ENCODE measurements at regions not wholly inside any gene's neighbourhood (a gene's known extent, or its start where the extent isn't known, plus 50 kb on each side); places are given as distances from the start of the nearest gene placed in this dataset.

DNA sequence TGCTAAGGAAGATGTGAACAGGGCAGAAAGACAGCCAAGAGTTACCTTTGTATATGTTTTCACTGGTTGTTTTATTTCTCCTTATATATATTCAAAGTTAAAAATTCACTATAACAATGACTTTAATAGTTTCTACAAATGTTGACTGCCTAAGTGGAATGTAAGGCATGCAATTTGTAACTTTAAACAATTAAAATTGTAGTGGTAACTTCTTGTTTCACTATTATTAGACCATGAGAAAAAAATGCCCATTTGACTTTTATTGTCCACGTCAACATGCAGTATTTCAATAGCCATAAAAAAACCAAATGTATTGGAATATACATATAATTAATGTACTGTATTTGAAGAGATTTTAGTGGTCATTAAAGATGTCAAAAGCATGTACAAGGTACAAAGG, 340.7 kb upstream of the CBLB start:
- Histone ChIP-seq H3K9me3 (ENCODE audit: control insufficient read depth, insufficient read depth, low read length) (no peaks in the 10 kb centered on the region), H3K9ac (ENCODE audit: low read depth, low read length) (no peak overlapping the region), H3K4me1 (ENCODE audit: insufficient read depth, low read length) (no peaks in the 10 kb centered on the region), H3K36me3 (ENCODE audit: insufficient read depth, low read length) (no peaks in the 10 kb centered on the region)

DNA sequence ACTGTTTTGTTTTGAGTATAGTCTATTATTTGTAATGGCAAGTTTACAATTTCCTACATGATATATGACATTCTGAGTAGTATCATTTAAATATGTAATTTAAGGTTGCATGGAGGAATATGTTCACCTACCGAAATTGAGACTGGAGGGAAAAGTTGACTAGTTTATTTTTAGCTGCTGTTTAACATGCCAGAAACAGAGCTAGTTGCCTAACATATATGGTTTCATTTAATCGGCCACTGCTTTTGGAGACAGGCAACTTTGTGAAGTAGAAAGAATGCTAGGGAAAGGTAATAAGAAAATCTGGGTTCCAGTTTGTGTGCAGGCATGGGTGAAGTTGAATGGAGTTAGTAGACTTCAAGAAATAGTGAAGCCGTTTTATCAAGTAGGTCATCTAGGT, 342.1 kb upstream of the CBLB start:
- Histone ChIP-seq H3K4me1 (ENCODE audit: insufficient read depth, low read length) (no peaks in the 10 kb centered on the region), H3K9ac (ENCODE audit: low read depth, low read length) (no peak overlapping the region), H3K36me3 (ENCODE audit: insufficient read depth, low read length) (no peaks in the 10 kb centered on the region), H3K9me3 (ENCODE audit: control insufficient read depth, insufficient read depth, low read length) (no peaks in the 10 kb centered on the region)

DNA sequence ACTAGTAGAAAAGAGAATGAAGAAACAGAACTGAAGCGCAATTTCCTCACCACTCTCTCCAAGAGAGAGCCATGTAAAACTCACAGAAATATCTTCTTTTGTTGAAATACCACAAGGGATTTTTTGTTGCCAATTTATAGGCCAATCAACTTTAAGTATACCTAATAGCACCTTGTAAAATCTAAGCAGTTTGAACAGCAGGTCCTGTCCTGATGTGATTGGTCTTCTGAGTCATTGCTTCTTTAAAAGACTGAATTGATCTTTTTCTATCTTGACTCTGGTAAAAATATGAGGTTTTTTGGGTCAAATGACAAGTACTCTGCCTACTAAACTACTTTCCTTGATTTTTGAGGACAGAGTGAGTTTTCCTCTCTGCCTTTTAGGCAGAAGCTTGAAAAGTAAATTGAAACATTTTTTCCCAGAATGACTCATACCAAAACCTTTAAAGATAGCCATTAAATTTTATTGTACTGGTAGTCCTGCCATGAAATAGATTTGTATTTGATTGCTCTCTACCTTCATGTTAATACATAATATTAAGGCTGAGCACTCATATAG, 343.9 kb upstream of the CBLB start:
- Histone ChIP-seq H3K36me3 (ENCODE audit: insufficient read depth, low read length) (no peaks in the 10 kb centered on the region), H3K4me1 (ENCODE audit: insufficient read depth, low read length) (no peaks in the 10 kb centered on the region), H3K9ac (ENCODE audit: low read depth, low read length) (no peak overlapping the region)

DNA sequence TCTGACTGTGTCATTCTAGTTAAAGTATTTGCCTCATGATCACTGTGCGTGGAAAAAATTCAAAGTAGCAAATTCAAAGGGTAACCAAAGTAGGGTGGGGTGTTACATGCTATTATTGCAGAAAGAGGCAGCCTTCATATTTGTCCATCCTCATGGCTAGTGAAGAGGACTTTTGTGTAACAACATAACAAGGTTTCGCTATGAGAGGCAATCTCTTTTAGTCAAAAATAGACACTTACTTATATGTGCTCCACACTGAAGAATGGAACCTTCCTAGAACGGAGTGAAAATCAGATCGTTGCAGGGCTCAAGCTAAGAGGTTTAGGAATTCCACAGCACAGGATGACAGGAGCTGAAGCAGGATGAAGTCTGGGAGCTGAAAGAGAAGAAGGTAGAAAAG, 345.1 kb upstream of the CBLB start:
- Histone ChIP-seq H3K9ac (ENCODE audit: low read depth, low read length) (no peak overlapping the region), H3K9me3 (ENCODE audit: control insufficient read depth, insufficient read depth, low read length) (no peaks in the 10 kb centered on the region), H3K4me1 (ENCODE audit: insufficient read depth, low read length) (no peaks in the 10 kb centered on the region), H3K36me3 (ENCODE audit: insufficient read depth, low read length) (no peaks in the 10 kb centered on the region)

More for the DNA sequence above, 343.9 kb upstream of the CBLB start:
- no peaks in the 10 kb centered on the region for H3K9me3 ChIP-seq (ENCODE audit: control insufficient read depth, insufficient read depth, low read length)

DNA sequence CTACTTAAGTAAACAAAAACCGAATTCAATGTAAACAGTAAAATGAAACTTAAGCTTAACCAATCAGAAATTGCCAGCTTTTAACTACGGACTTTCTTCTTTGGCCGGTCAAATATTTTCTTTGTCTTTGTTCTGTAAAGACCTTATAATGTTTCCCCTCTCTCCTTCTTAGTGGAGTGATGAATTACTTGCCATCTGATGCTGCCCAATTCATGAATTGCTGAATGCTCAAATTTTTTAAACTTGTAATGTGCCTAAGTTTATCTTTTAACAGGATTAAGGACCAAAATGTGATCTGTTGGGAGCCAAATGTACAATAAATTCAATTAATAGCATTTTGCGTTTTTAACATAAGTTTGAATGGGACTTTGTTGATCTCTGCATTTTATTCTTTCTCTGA, 345.8 kb upstream of the CBLB start:
- Histone ChIP-seq H3K4me1 (ENCODE audit: insufficient read depth, low read length) (no peaks in the 10 kb centered on the region), H3K9me3 (ENCODE audit: control insufficient read depth, insufficient read depth, low read length) (no peaks in the 10 kb centered on the region), H3K9ac (ENCODE audit: low read depth, low read length) (no peak overlapping the region), H3K36me3 (ENCODE audit: insufficient read depth, low read length) (no peaks in the 10 kb centered on the region)

DNA sequence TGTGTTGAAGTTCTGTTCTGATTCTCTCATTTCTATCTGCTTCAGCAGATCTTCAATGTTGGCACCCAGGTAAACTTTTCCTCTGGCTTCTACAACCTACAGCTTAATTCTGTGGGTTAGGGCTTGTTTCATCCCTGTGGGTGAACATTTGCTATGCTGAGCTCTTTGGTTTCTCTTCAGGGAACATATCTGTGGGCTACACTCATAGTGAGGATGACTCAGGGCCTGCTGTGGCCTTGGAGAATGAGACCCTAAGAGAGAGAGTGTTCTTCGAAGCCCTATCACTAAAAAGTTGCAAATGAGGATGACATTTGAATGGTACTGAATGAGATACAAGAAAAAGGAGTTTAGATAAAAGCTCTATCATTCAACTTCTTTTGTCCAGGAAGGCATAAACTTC, 346.2 kb upstream of the CBLB start:
- no peaks in the 10 kb centered on the region for H3K4me1 ChIP-seq (ENCODE audit: insufficient read depth, low read length)
- no peak overlapping the region for H3K9ac ChIP-seq (ENCODE audit: low read depth, low read length)
- no peaks in the 10 kb centered on the region for H3K9me3 ChIP-seq (ENCODE audit: control insufficient read depth, insufficient read depth, low read length)
- no peaks in the 10 kb centered on the region for H3K36me3 ChIP-seq (ENCODE audit: insufficient read depth, low read length)

DNA sequence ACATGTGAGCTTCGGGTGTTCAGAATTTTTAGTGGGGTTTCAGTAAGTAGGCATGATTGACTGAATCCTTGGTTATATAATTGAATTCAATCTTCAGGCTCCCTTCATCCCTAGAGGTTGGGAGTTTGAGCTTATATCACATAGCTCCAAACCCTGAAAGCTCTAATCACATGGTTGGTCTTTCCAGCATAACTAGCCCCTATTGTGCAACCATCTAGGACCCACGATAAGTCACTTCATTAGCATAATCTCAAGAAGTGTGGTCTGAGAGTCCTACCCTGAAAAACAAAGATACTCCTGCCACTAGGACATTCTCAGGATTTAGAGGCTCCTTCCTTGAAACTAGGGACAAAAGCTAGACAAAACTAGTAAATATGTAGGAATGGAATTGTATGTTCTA, 348.9 kb upstream of the CBLB start:
- Histone ChIP-seq H3K4me1 (ENCODE audit: insufficient read depth, low read length) (no peaks in the 10 kb centered on the region), H3K36me3 (ENCODE audit: insufficient read depth, low read length) (no peaks in the 10 kb centered on the region), H3K9me3 (ENCODE audit: control insufficient read depth, insufficient read depth, low read length) (peaks cover 4% of the 10 kb centered on the region; the same call in 1 of the 2 replicates), H3K9ac (ENCODE audit: low read depth, low read length) (no peak overlapping the region)

DNA sequence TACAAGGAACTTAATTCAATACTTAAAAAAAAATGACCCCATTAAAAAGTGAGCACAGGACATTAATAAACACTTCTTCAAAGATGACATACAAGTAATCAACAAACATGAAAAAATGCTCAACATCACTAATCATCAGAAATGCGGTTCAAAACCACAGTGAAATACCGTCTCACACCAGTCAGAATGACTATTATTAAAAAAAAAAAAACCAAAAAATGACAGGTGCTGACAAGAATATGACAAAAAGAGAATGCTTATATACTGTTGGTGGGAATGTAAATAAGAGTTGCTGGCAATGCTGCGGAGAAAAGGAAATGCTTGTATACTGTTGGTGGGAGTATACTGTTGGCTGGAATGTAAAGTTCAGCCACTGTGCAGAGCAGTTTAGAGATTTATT, 358.3 kb upstream of the CBLB start:
- H3K9ac ChIP-seq (ENCODE audit: low read depth, low read length), result no peak overlapping the region
- H3K4me1 ChIP-seq (ENCODE audit: insufficient read depth, low read length), result no peaks in the 10 kb centered on the region
- H3K36me3 ChIP-seq (ENCODE audit: insufficient read depth, low read length), result no peaks in the 10 kb centered on the region
- H3K9me3 ChIP-seq (ENCODE audit: control insufficient read depth, insufficient read depth, low read length), result peaks cover 2% of the 10 kb centered on the region; the same call in 1 of the 2 replicates

DNA sequence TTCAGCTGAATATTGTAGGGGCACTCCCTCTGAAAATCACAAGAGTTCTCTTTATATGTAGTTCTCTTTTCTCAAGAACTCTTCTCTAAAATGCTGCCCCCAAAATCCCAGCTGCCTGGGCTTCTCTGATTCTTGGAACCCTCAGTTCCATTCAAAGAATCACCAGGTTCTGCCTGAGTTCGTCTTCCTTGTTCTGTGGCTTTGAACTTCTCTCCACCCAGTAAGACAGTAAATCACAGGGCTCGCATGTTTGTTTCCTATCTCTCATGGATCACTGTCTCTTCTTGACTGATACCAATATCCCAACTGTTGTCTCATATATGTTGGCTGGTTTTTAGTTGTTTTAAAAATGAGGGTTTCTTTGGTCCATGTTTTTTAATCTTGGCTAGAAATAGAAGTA, 359.5 kb upstream of the CBLB start:
- H3K36me3 ChIP-seq (ENCODE audit: insufficient read depth, low read length), result no peaks in the 10 kb centered on the region
- no peaks in the 10 kb centered on the region for H3K9me3 ChIP-seq (ENCODE audit: control insufficient read depth, insufficient read depth, low read length)
- H3K9ac ChIP-seq (ENCODE audit: low read depth, low read length), result no peak overlapping the region
- no peaks in the 10 kb centered on the region for H3K4me1 ChIP-seq (ENCODE audit: insufficient read depth, low read length)

DNA sequence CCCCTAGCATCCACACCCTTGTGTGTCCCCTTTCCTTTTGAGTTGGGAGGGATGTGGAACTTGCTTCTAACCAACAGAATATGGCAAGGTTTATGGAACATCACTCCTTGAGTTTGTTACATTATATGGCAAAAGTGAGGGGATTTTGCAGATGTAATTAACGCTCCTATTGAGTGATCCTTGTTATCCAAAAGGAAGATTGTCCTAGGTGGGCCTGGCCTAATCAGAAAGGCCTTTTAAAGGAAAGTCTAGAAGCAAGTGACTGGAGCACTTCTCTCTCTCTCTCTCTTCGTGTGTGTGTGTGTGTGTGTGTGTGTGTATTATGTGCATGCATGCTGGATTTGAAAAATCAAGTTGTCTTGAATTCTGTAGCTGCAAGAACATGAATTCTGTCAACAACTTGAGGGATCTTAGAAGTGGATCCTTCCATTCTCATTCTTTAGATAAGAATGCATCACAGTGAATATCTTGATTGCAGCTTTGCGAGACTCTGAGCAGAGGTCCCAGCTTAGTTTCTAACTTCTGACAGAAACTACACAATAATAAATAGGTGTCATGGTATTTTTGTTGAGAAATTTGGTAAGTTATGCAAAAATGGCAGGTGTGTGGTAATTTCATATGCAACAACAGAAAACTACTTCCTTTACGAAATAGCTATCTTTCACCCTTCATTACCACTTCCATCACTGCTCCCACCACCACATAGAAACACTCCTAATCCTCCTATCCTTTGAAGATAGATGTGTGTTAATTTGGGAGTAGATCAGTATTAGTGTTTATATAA, 360.9 kb upstream of the CBLB start:
- Histone ChIP-seq H3K36me3 (ENCODE audit: insufficient read depth, low read length) (no peaks in the 10 kb centered on the region), H3K9ac (ENCODE audit: low read depth, low read length) (no peak overlapping the region), H3K4me1 (ENCODE audit: insufficient read depth, low read length) (no peaks in the 10 kb centered on the region), H3K9me3 (ENCODE audit: control insufficient read depth, insufficient read depth, low read length) (no peaks in the 10 kb centered on the region)

DNA sequence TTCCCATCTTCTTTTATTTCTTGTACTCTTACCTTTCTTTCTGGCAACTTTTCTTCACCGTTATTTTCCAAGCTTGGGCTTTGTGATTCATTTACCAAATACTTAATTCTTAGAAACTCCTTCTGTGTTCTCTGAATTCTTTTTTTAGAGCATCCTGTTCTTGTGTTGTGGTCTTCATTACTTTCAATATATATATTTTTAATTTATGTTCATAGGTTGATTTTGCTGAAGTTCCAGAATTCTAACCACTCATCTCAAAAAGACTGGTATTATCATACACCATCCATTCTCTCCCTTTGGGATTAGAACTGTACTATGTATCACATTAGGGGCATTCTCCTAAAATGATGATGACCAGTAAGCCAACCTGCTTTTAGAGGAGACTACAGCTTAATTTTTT, 362.3 kb upstream of the CBLB start:
- H3K9ac ChIP-seq (ENCODE audit: low read depth, low read length), result no peak overlapping the region
- H3K36me3 ChIP-seq (ENCODE audit: insufficient read depth, low read length), result no peaks in the 10 kb centered on the region
- H3K9me3 ChIP-seq (ENCODE audit: control insufficient read depth, insufficient read depth, low read length), result no peaks in the 10 kb centered on the region
- H3K4me1 ChIP-seq (ENCODE audit: insufficient read depth, low read length), result no peaks in the 10 kb centered on the region

DNA sequence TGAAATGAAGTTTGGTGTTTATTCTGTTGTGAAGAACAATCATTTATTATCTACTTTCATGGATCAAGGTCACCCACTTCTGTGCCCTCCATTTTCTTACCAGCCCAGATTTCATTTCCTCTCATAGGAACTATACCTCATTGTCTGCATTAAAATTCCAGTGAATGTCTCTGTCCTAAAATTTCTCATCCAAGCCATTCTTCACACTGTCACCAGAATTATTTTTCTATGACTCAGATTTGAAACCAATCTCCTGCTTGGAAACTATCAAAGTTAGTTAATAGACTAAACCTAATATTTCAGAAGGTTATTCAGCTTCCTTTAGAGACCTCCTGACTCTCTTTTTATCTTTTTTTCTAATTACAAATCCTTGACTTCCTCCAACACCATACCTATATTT, 364.1 kb upstream of the CBLB start:
- Histone ChIP-seq H3K36me3 (ENCODE audit: insufficient read depth, low read length) (no peaks in the 10 kb centered on the region), H3K4me1 (ENCODE audit: insufficient read depth, low read length) (no peaks in the 10 kb centered on the region), H3K9me3 (ENCODE audit: control insufficient read depth, insufficient read depth, low read length) (no peaks in the 10 kb centered on the region; the same call in 1 of the 2 replicates), H3K9ac (ENCODE audit: low read depth, low read length) (no peak overlapping the region)

DNA sequence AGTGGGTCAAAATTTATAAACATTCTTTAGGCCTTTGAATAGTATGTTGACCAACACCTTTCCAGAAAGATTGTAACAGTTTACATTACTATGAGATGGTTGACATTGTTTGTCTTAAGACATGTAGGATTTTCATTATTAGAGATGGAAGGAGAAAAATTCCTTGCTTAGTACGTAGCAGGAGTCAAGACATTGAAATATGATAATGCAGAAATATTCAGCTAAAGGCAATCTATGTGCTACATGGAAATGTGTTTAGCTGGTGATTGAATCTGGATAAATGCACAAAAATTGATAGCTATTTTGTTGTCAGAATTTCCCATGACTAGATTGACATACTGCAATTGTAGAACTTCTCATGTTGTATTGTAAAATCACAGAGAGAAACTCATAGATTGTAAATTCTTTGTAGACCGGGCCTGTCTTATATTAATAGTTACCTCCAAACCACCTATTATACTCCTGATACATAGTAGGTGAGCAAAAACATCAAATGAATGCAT, 370.4 kb upstream of the CBLB start:
- Histone ChIP-seq H3K36me3 (ENCODE audit: insufficient read depth, low read length) (no peaks in the 10 kb centered on the region), H3K9me3 (ENCODE audit: control insufficient read depth, insufficient read depth, low read length) (no peaks in the 10 kb centered on the region; the same call in 1 of the 2 replicates), H3K9ac (ENCODE audit: low read depth, low read length) (no peak overlapping the region), H3K4me1 (ENCODE audit: insufficient read depth, low read length) (no peaks in the 10 kb centered on the region)

DNA sequence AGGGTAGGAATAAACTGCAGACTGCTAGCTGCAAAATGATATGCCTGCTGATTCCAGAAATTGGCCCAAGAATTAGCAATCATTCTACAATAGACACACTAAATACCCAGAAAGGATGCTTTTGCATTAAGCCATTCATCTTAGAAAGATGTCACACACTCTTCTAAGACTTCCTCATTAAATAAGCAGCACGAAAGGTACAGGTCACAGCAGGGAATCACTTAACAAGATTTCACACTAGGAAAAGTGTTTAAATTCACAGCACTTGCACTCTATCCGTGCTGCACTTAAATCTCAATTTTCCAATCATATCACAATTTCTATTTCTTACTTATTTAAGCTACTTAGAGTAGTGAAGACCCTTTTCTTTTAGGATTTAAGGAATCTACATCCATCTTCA, 372.8 kb upstream of the CBLB start:
- Histone ChIP-seq H3K9ac (ENCODE audit: low read depth, low read length) (no peak overlapping the region), H3K36me3 (ENCODE audit: insufficient read depth, low read length) (no peaks in the 10 kb centered on the region), H3K4me1 (ENCODE audit: insufficient read depth, low read length) (peaks cover 4% of the 10 kb centered on the region; the same call in 1 of the 2 replicates), H3K9me3 (ENCODE audit: control insufficient read depth, insufficient read depth, low read length) (no peaks in the 10 kb centered on the region; the same call in 1 of the 2 replicates)

DNA sequence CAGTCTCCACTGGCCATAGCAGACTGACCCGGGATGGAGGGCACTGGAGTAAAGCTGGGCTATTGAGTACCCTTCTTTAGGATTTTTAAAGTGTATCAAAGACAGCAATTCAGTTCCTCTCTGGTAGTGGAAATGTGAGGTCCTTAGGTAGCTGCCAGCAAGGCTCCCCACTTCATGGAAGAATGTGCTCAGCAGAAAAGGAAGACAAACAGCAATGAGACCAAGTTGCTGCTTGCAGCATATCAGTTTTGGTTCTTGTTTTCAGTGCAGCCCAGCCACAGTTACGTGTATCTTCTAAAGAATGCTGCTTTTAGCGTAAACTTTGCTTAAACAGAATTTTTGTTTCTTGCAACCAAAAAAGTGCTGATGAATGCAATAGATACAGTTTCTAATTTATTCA, 374.0 kb upstream of the CBLB start:
- H3K36me3 ChIP-seq (ENCODE audit: insufficient read depth, low read length), result no peaks in the 10 kb centered on the region
- no peaks in the 10 kb centered on the region for H3K9me3 ChIP-seq (ENCODE audit: control insufficient read depth, insufficient read depth, low read length)
- H3K9ac ChIP-seq (ENCODE audit: low read depth, low read length), result no peak overlapping the region

More for the DNA sequence above, 374.0 kb upstream of the CBLB start:
- H3K4me1 ChIP-seq (ENCODE audit: insufficient read depth, low read length), result peaks cover 4% of the 10 kb centered on the region; the same call in 1 of the 2 replicates

Measured in ES-I3 (cell line).